BE2C (cell line): ENCODE measurements at regions not wholly inside any gene's neighbourhood (a gene's known extent, or its start where the extent isn't known, plus 50 kb on each side); places are given as distances from the start of the nearest gene placed in this dataset.

Experiments used
- DNase-seq: peaks from one replicate; pipeline ENCODE4 v3.0.0-alpha.2; 2020
- H3K27me3 ChIP-seq: fragments of 250-450 bp; sonication (Bioruptor Pico); 2 replicates; pipeline ENCODE4 v1.5.1; 2020; ENCODE audit warnings: mild to moderate bottlenecking
- H3K36me3 ChIP-seq: fragments of 250-450 bp; sonication (Bioruptor Pico); 2 replicates; pipeline ENCODE4 v1.5.1; 2020; ENCODE audit warnings: mild to moderate bottlenecking
- H3K4me1 ChIP-seq: fragments of 250-450 bp; sonication (Bioruptor Pico); 2 replicates; pipeline ENCODE4 v1.5.1; 2020
- H3K4me3 ChIP-seq: 2 replicates; pipeline ENCODE4 v1.5.1; 2011; ENCODE audit warnings: low read depth, low read length
- H3K9me3 ChIP-seq: fragments of 250-450 bp; sonication (Bioruptor Pico); 2 replicates; pipeline ENCODE4 v1.5.1; 2020
- CTCF ChIP-seq: IDR thresholded peaks from 2 replicates; pipeline ENCODE4 v1.5.1; 2012; ENCODE audit warnings: mild to moderate bottlenecking, low read depth, low read length

DNA sequence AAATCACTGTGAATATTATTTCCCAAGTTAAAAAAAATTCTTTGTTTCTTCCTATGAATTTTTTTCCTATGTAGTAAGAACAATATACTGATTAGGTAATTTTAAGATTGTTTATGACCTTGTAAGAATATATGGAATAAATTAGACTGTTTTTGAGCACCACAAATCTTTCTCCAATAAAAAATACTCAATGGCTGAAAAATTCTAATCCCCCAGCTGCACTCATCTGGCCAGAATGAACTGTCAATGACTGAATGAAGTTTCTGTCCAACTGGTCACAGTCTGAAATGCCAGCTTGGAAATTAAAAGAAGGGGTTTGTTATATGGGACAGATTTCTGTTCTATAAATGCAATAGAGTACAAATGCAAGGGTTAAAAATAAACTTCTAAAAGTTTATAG, 569.5 kb upstream of the SEMA6A start:
- H3K36me3 ChIP-seq, result no peaks in the 10 kb centered on the region
- no peak for TF ChIP-seq CTCF
- H3K4me1 ChIP-seq, result no peaks in the 10 kb centered on the region
- no peaks in the 10 kb centered on the region for H3K9me3 ChIP-seq
- H3K4me3 ChIP-seq, result no peak overlapping the region
- DNase-seq, result no peak
- H3K27me3 ChIP-seq, result no peaks in the 10 kb centered on the region

DNA sequence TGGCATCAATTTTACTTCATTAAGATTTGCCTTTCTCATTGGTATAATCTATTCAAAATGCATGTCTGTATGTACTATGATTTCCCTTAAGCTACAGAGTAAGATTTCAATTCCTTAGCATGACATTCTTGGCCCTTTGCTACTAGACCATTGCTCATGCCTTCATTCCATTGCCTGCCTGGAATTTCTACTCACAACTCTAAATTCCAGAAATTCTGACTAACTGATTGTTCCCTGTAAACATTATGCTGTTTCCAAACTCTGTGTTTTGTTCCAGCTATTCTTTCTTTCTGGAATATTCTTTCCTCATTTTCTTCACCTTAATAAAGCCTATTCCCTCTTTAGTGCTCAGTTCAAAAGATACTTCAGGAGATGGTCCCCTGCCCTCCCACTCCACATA, 568.8 kb upstream of the SEMA6A start:
- TF ChIP-seq CTCF, result no peak
- Histone ChIP-seq H3K4me3 (no peak overlapping the region), H3K4me1 (no peaks in the 10 kb centered on the region), H3K27me3 (no peaks in the 10 kb centered on the region), H3K36me3 (no peaks in the 10 kb centered on the region), H3K9me3 (no peaks in the 10 kb centered on the region)
- DNase-seq, result no peak

GRCh38 chr5:117138523-117138922, 563.9 kb upstream of the SEMA6A start:
- Histone ChIP-seq H3K9me3 (no peaks in the 10 kb centered on the region), H3K36me3 (no peaks in the 10 kb centered on the region), H3K4me1 (no peaks in the 10 kb centered on the region), H3K27me3 (no peaks in the 10 kb centered on the region), H3K4me3 (no peak overlapping the region)
- DNase-seq, result no peak
- TF ChIP-seq CTCF, result no peak

DNA sequence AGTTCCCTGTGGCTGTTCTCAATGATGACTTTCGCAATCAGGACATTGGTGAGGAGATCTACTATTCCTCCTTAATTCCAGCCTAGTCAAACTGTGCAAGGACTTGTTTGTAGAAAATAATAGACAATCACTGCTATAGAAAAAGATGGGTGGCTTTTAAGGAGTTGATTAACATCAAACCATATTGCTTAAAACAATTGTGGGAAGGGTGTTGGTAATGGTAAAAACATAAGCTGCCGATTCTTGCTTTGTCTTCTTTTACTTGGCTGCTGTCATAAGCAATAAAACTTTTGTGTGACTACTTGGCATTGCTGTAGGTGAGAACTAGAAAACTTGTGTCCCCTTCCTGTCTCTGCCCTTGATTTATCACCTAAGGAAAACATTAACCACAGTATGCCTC, 561.2 kb upstream of the SEMA6A start:
- no peaks in the 10 kb centered on the region for H3K27me3 ChIP-seq
- H3K36me3 ChIP-seq, result no peaks in the 10 kb centered on the region
- no peaks in the 10 kb centered on the region for H3K4me1 ChIP-seq
- no peaks in the 10 kb centered on the region for H3K9me3 ChIP-seq
- no peak for DNase-seq
- no peak for TF ChIP-seq CTCF
- H3K4me3 ChIP-seq, result no peak overlapping the region

- no peak overlapping the region for H3K4me3 ChIP-seq
- H3K36me3 ChIP-seq, result no peaks in the 10 kb centered on the region
- DNase-seq, result no peak
- H3K9me3 ChIP-seq, result no peaks in the 10 kb centered on the region
- no peak for TF ChIP-seq CTCF
- no peaks in the 10 kb centered on the region for H3K27me3 ChIP-seq
- no peaks in the 10 kb centered on the region; the same call in 1 of the 2 replicates for H3K4me1 ChIP-seq
Observed at GRCh38 chr5:117133198-117133597, 558.6 kb upstream of the SEMA6A start.

DNA sequence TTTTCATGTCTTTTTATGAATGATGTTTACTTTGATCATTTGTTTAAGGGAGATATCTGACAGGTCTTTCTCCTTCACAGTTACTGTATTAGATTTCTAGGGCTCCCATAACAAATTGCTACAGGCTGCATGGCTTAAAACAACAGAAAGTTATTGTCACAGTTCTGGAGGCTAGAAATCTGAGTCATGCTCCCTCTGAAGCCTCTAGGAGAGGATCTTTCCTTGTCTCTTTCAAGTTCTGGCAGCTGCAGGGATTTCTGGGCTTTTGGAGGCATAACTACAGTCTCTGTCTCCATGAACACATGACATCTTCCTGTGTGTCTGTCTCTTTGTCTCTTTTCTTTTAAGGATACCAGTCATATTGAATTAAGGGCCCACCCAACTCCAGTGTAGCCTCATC, 557.3 kb upstream of the SEMA6A start:
- no peaks in the 10 kb centered on the region for H3K9me3 ChIP-seq
- H3K4me3 ChIP-seq, result no peak overlapping the region
- no peak for TF ChIP-seq CTCF
- DNase-seq, result no peak
- no peaks in the 10 kb centered on the region; the same call in 1 of the 2 replicates for H3K4me1 ChIP-seq
- no peaks in the 10 kb centered on the region for H3K36me3 ChIP-seq
- no peaks in the 10 kb centered on the region for H3K27me3 ChIP-seq
